ENCODE measurements at regions not wholly inside any gene's neighbourhood (a gene's known extent, or its start where the extent isn't known, plus 50 kb on each side); places are given as distances from the start of the nearest gene placed in this dataset.
"Not testable (repeated sequence)": the region's sequence is repeated elsewhere in the genome, so short reads cannot be mapped to it uniquely, and the experiment has no call there.

- DNase-seq (ENCODE audit: low spot score): no peak
Observed at GRCh38 chr17:71203953-71204352, 916.9 kb upstream of the SOX9 start.

- not testable (repeated sequence) for DNase-seq (ENCODE audit: low spot score)
Observed at GRCh38 chr17:71205951-71206350, 914.9 kb upstream of the SOX9 start.

GRCh38 chr17:71208111-71208704 is 912.6 kb upstream of the SOX9 start:
- no peak for DNase-seq (ENCODE audit: low spot score)

- no peak for DNase-seq (ENCODE audit: low spot score)
Observed at GRCh38 chr17:71213936-71214335, 906.9 kb upstream of the SOX9 start.

GRCh38 chr17:71217769-71218168 is 903.1 kb upstream of the SOX9 start:
- no peak for DNase-seq (ENCODE audit: low spot score)

GRCh38 chr17:71224824-71225575 is 895.8 kb upstream of the SOX9 start:
- DNase-seq (ENCODE audit: low spot score): no peak

- DNase-seq (ENCODE audit: low spot score): no peak
Observed at GRCh38 chr17:71227841-71228240, 893.0 kb upstream of the SOX9 start.

- DNase-seq (ENCODE audit: low spot score): no peak
Observed at GRCh38 chr17:71229070-71229469, 891.8 kb upstream of the SOX9 start.

- no peak for DNase-seq (ENCODE audit: low spot score)
Observed at GRCh38 chr17:71232801-71233559, 887.8 kb upstream of the SOX9 start.

- DNase-seq (ENCODE audit: low spot score): no peak
Observed at GRCh38 chr17:71234349-71234748, 886.5 kb upstream of the SOX9 start.

- DNase-seq (ENCODE audit: low spot score): peak; percentile 65
Observed at GRCh38 chr17:71237903-71238538, 882.8 kb upstream of the SOX9 start.

- no peak for DNase-seq (ENCODE audit: low spot score)
Observed at GRCh38 chr17:71247441-71248015, 873.3 kb upstream of the SOX9 start.

GRCh38 chr17:71251276-71251675 is 869.5 kb upstream of the SOX9 start:
- no peak for DNase-seq (ENCODE audit: low spot score)

- no peak for DNase-seq (ENCODE audit: low spot score)
Observed at GRCh38 chr17:71251951-71252350, 868.9 kb upstream of the SOX9 start.

GRCh38 chr17:71252436-71252835 is 868.4 kb upstream of the SOX9 start:
- DNase-seq (ENCODE audit: low spot score): no peak

GRCh38 chr17:71257096-71257495 is 863.7 kb upstream of the SOX9 start:
- DNase-seq (ENCODE audit: low spot score): no peak

- DNase-seq (ENCODE audit: low spot score): no peak
Observed at GRCh38 chr17:71260366-71260940, 860.4 kb upstream of the SOX9 start.

- no peak for DNase-seq (ENCODE audit: low spot score)
Observed at GRCh38 chr17:71262586-71262985, 858.2 kb upstream of the SOX9 start.

- no peak for DNase-seq (ENCODE audit: low spot score)
Observed at GRCh38 chr17:71267668-71268067, 853.2 kb upstream of the SOX9 start.

- DNase-seq (ENCODE audit: low spot score): no peak
Observed at GRCh38 chr17:71269201-71269600, 851.6 kb upstream of the SOX9 start.

GRCh38 chr17:71273441-71273840 is 847.4 kb upstream of the SOX9 start:
- DNase-seq (ENCODE audit: low spot score): no peak

- no peak for DNase-seq (ENCODE audit: low spot score)
Observed at GRCh38 chr17:71276079-71276478, 844.7 kb upstream of the SOX9 start.
